ENCODE measurements at regions not wholly inside any gene's neighbourhood (a gene's known extent, or its start where the extent isn't known, plus 50 kb on each side); places are given as distances from the start of the nearest gene placed in this dataset.

GRCh38 chr7:136551618-136552017 is 316.8 kb upstream of the CHRM2 start:
- TF ChIP-seq CTCF (IDR thresholded peaks at IDR 0.05) (no peak), POLR2A (IDR thresholded peaks at IDR 0.05) (no peak)

All from sigmoid colon (tissue), 3 donors.